Memory B cell (primary cell): ENCODE measurements at regions not wholly inside any gene's neighbourhood (a gene's known extent, or its start where the extent isn't known, plus 50 kb on each side); places are given as distances from the start of the nearest gene placed in this dataset.

ENCODE experiments used
- ATAC-seq: fragments of 150-1000 bp; cut with Tn5 transposase; 2 replicates; pipeline ENCODE4 v1.10.0; 2021; ENCODE audit warnings: low read depth, mild to moderate bottlenecking, moderate library complexity
- DNase-seq, 2 donors: peaks; one replicate each; pipeline ENCODE4 v3.0.0; 2022; ENCODE audit warnings: low spot score in 2 of 2
- H3K27ac Mint-ChIP-seq: one replicate; pipeline ENCODE4 v1.8.0; 2022; ENCODE audit warnings: mild to moderate bottlenecking, moderate library complexity, mixed read lengths
- H3K27me3 Mint-ChIP-seq: one replicate; pipeline ENCODE4 v1.8.0; 2022; ENCODE audit warnings: mixed read lengths
- H3K36me3 Mint-ChIP-seq: one replicate; pipeline ENCODE4 v1.8.0; 2022; ENCODE audit warnings: mild to moderate bottlenecking, mixed read lengths
- H3K4me1 Mint-ChIP-seq: one replicate; pipeline ENCODE4 v1.8.0; 2022; ENCODE audit warnings: mixed read lengths
- H3K4me3 Mint-ChIP-seq: one replicate; pipeline ENCODE4 v1.8.0; 2022; ENCODE audit warnings: mild to moderate bottlenecking, moderate library complexity, mixed read lengths
- H3K9me3 Mint-ChIP-seq: one replicate; pipeline ENCODE4 v1.8.0; 2022; ENCODE audit warnings: mixed read lengths

- ATAC-seq (no peak), DNase-seq (no peak)
- H3K27me3 Mint-ChIP-seq: no peaks in the 10 kb centered on the region
- no peaks in the 10 kb centered on the region for H3K36me3 Mint-ChIP-seq
- peaks cover 3% of the 10 kb centered on the region for H3K9me3 Mint-ChIP-seq
- H3K4me3 Mint-ChIP-seq: no peak overlapping the region
- no peaks in the 10 kb centered on the region for H3K4me1 Mint-ChIP-seq
- H3K27ac Mint-ChIP-seq: no peak overlapping the region
These were observed 294.0 kb downstream of the CLIC5 start for GRCh38 chr6:45721665-45722064.

DNA sequence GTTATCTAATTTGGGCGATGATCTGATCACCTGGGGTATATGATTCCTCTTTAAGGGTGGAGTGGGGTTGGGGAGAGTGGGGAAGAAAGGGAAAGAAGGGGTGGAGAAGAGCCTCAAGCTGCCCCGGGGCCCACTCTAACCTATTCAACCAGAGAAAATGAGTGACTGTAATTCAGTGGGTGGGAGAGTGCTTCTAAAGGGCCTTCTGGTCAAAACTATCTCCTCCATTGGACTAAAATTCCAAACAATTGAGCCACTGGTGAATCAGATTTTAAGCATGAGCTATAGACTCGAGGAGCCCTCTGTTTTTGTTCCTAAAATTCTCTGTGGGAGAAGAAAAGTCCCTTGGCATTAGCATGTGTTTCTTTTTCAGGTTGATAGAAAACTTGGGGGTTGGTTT is 296.8 kb downstream of the CLIC5 start:
- H3K9me3 Mint-ChIP-seq: peaks cover 3% of the 10 kb centered on the region
- H3K4me3 Mint-ChIP-seq: no peak overlapping the region
- peaks cover 5% of the 10 kb centered on the region for H3K4me1 Mint-ChIP-seq
- no peak overlapping the region for H3K27ac Mint-ChIP-seq
- no peak for DNase-seq
- H3K27me3 Mint-ChIP-seq: no peaks in the 10 kb centered on the region
- no peak for ATAC-seq
- H3K36me3 Mint-ChIP-seq: no peaks in the 10 kb centered on the region

DNA sequence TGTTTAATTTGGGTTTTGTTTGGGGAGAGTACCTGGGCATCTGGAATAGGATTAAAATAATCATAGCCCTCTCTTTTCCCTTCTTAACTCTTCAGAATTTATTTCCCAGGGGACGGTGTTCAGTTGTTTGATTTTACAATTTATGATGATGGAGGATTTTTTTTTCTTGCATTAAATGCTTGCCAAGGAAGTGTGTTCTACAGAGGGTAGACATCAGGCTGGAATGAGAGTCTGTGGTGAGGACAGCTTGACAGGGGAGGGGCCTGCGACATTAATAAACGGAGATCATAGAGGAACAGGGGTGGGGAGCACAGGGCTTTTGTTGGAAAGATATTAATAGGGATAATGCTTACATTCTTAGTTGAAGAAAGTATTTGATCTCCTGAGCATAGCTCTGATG is 297.5 kb downstream of the CLIC5 start:
- H3K27me3 Mint-ChIP-seq: no peaks in the 10 kb centered on the region
- no peaks in the 10 kb centered on the region for H3K36me3 Mint-ChIP-seq
- H3K4me1 Mint-ChIP-seq: peaks cover 5% of the 10 kb centered on the region
- no peak overlapping the region for H3K4me3 Mint-ChIP-seq
- no peak for ATAC-seq
- no peak for DNase-seq
- H3K9me3 Mint-ChIP-seq: peaks cover 3% of the 10 kb centered on the region
- no peak overlapping the region for H3K27ac Mint-ChIP-seq

DNA sequence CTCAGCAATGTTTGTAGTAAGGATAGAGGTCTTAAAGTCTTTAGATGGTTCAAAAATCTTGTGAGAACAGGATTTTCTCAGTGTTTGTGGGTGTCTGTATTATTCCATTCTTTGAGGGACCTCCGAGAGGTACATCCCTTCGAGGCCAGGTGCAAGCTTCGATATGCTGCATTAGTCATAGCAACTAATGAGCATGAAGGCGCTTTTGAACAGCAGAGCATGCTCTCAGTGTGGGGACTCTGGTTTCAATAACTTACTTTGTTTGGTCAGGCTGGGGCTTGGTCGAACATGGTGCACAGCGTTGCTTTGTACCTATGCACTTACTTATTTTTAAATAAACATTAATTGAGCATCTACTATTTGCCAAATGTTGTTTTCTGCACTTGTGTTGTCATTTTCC is 297.9 kb downstream of the CLIC5 start:
- DNase-seq: no peak
- no peak overlapping the region for H3K4me3 Mint-ChIP-seq
- no peaks in the 10 kb centered on the region for H3K27me3 Mint-ChIP-seq
- no peak for ATAC-seq
- peaks cover under 1% of the 10 kb centered on the region for H3K9me3 Mint-ChIP-seq
- H3K36me3 Mint-ChIP-seq: no peaks in the 10 kb centered on the region
- H3K27ac Mint-ChIP-seq: no peak overlapping the region
- H3K4me1 Mint-ChIP-seq: peaks cover 5% of the 10 kb centered on the region

- no peak overlapping the region for H3K4me3 Mint-ChIP-seq
- H3K27ac Mint-ChIP-seq: no peak overlapping the region
- DNase-seq (no peak), ATAC-seq (no peak)
- H3K9me3 Mint-ChIP-seq: no peaks in the 10 kb centered on the region
- peaks cover 5% of the 10 kb centered on the region for H3K4me1 Mint-ChIP-seq
- no peaks in the 10 kb centered on the region for H3K27me3 Mint-ChIP-seq
- H3K36me3 Mint-ChIP-seq: no peaks in the 10 kb centered on the region
These were observed 298.6 kb downstream of the CLIC5 start for GRCh38 chr6:45717027-45717426.

DNA sequence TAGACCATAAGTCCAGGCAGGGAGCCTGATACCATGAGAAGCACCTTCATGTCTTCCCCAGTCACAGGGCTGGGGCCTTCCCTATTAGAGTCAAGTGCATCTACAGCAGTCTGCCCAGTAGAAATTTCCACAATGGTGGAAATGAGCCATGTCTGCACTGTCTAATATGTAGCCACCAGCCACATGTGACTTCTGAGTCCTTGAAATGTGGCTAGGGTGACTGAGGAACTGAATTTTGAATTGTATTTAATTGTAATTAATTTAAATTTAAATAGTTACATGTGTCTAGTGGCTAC is 300.2 kb downstream of the CLIC5 start:
- no peak overlapping the region for H3K27ac Mint-ChIP-seq
- H3K36me3 Mint-ChIP-seq: no peaks in the 10 kb centered on the region
- peaks cover 9% of the 10 kb centered on the region for H3K4me1 Mint-ChIP-seq
- no peak overlapping the region for H3K4me3 Mint-ChIP-seq
- DNase-seq (no peak), ATAC-seq (no peak)
- no peaks in the 10 kb centered on the region for H3K9me3 Mint-ChIP-seq
- H3K27me3 Mint-ChIP-seq: no peaks in the 10 kb centered on the region

GRCh38 chr6:45714741-45715507 is 300.7 kb downstream of the CLIC5 start:
- Mint-ChIP-seq H3K9me3 (no peaks in the 10 kb centered on the region), H3K4me3 (peak overlapping the region; percentile 19), H3K27me3 (no peaks in the 10 kb centered on the region), H3K36me3 (no peaks in the 10 kb centered on the region), H3K27ac (no peak overlapping the region), H3K4me1 (peaks cover 12% of the 10 kb centered on the region)
- DNase-seq: peak; percentile 32 to 48
- peak; percentile 83 for ATAC-seq

- Mint-ChIP-seq H3K9me3 (no peaks in the 10 kb centered on the region), H3K27me3 (no peaks in the 10 kb centered on the region), H3K4me1 (peaks cover 14% of the 10 kb centered on the region), H3K36me3 (no peaks in the 10 kb centered on the region), H3K27ac (peak overlapping the region; percentile 29), H3K4me3 (peak overlapping the region; percentile 19)
- no peak for DNase-seq
- no peak for ATAC-seq
These were observed 301.5 kb downstream of the CLIC5 start for GRCh38 chr6:45714006-45714730.
